Left lung (tissue), 4 donors: ENCODE measurements at regions not wholly inside any gene's neighbourhood (a gene's known extent, or its start where the extent isn't known, plus 50 kb on each side); places are given as distances from the start of the nearest gene placed in this dataset.
A peak's percentile ranks its signal among the peaks of the same experiment; 100 is the strongest.

Source experiments
- ATAC-seq: fragments of 200-7000 bp; cut with Tn5 transposase; one replicate; pipeline ENCODE4 v1.9.1; 2020; ENCODE audit warnings: moderate library complexity
- DNase-seq, 4 donors: peaks; one replicate each; pipeline ENCODE4 v3.0.0-alpha.2; 2013 to 2020
- H3K27ac ChIP-seq, 2 donors: fragments of 200-600 bp; sonication (generic) in 1 of 2; one replicate each; pipeline versions ENCODE4 v1.5.0 to v1.8.0; 2020 to 2021
- H3K27me3 ChIP-seq, 2 donors: fragments of 200-600 bp; sonication (generic) in 1 of 2; one replicate each; pipeline versions ENCODE4 v1.5.0 to v1.8.0; 2020 to 2021
- H3K36me3 ChIP-seq, 2 donors: fragments of 200-600 bp; sonication (generic) in 1 of 2; one replicate each; pipeline versions ENCODE4 v1.5.0 to v1.8.0; 2020 to 2021
- H3K4me1 ChIP-seq, 2 donors: fragments of 200-600 bp; one replicate each; pipeline ENCODE4 v1.8.0; 2021
- H3K4me3 ChIP-seq, 2 donors: fragments of 200-600 bp; sonication (generic) in 1 of 2; one replicate each; pipeline versions ENCODE4 v1.5.0 to v1.8.0; 2020 to 2021; ENCODE audit warnings: mild to moderate bottlenecking in 1 of 2
- H3K9me3 ChIP-seq, 2 donors: fragments of 200-600 bp; sonication (generic) in 1 of 2; one replicate each; pipeline versions ENCODE4 v1.5.0 to v1.8.0; 2020 to 2021
- intact Hi-C, 2 donors: fragments of 100-400 bp; cut with DNase I; formaldehyde crosslinking; loops; one replicate each; pipeline versions ENCODE4 v1.11.2 to v1.14.2; 2022
- TF ChIP-seq, protein P1 (sequence below), 2 donors: fragments of 200-600 bp; sonication (generic) in 1 of 2; IDR thresholded peaks; one replicate each; pipeline versions ENCODE4 v1.5.0 to v1.8.0; 2021; ENCODE audit warnings: antibody characterized with exemption in 2 of 2
- donor health status: DM: no; HTN: yes; CAD: no.
- donor health status: DM: no; HTN: no; CAD: no.

DNA sequence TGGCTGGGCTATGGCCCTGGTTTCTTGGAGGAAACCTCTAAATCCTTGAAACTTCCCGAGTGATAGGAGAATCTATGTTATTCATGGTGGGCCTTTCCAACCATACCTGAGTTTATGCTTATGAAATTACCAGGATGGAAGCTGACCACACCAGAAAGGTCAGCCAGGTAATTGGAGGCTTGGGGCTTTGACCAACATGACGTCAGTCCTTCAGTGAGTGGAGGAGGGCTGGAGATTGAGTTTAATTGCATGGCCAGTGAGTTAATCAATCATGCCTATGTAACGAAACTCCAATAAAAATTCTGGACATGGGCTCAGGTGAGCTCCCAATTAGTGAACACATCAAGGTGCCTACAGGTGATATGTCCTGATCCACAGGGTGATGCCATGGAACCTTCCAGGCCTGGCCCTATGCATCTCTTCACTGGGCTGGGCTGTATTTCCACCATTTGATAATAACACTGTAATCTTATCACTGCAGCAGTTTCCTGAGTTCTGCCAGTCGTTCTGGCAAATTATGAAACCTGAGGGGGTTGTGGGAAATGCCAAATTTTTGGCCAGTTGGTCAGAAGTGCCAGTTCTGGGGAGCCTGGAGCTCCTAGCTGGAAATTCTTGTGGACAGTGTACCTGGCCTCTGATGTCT is 106.5 kb downstream of the CDH26 start:
- intact Hi-C loops = no loop called here
- ATAC-seq = no peak
- TF ChIP-seq, protein P1, sequence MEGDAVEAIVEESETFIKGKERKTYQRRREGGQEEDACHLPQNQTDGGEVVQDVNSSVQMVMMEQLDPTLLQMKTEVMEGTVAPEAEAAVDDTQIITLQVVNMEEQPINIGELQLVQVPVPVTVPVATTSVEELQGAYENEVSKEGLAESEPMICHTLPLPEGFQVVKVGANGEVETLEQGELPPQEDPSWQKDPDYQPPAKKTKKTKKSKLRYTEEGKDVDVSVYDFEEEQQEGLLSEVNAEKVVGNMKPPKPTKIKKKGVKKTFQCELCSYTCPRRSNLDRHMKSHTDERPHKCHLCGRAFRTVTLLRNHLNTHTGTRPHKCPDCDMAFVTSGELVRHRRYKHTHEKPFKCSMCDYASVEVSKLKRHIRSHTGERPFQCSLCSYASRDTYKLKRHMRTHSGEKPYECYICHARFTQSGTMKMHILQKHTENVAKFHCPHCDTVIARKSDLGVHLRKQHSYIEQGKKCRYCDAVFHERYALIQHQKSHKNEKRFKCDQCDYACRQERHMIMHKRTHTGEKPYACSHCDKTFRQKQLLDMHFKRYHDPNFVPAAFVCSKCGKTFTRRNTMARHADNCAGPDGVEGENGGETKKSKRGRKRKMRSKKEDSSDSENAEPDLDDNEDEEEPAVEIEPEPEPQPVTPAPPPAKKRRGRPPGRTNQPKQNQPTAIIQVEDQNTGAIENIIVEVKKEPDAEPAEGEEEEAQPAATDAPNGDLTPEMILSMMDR (IDR thresholded peaks at IDR 0.05) = no peak
- H3K36me3 ChIP-seq = no peaks in the 10 kb centered on the region
- no peak for DNase-seq
- peaks cover 0 to 16% of the 10 kb centered on the region in 2 donors for H3K4me1 ChIP-seq
- no peak overlapping the region for H3K4me3 ChIP-seq
- no peaks in the 10 kb centered on the region for H3K27me3 ChIP-seq
- H3K9me3 ChIP-seq = no peaks in the 10 kb centered on the region
- no peak overlapping the region for H3K27ac ChIP-seq

DNA sequence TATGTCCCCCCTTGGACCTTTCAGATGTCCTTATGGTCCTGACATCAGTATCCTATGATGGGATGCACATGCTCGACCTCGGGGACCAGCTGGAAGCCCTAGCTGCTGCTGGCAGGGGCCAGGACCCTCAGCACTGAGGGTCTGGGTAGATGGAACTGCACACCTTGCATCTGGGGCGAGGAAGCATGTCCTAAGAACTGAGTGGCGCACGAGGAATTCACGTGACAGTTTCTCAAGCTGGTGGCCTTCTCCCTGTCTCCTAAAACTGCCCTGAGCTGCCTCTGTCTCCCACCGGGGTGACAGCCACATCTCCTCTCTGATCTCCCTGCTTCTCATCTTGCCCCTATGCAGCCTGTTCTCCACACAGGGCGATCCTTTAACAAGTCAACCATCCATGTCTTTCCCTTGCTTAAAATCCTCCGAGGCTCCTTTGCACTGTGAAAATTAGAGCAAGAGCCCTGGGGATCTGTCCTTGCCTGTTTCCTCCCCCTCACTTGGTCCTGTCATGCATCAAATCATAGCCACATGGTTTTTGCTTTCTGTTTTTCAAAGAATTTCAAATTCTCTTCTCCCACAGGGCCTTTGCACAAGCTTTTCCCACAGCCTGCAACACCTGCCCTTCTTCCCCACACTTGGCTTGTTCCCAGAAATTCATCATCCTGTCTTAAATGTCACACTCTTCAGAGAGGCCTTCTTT is 107.7 kb downstream of the CDH26 start:
- intact Hi-C loops = no loop called here
- TF ChIP-seq, protein P1 (IDR thresholded peaks at IDR 0.05) = no peak
- H3K9me3 ChIP-seq = no peaks in the 10 kb centered on the region
- DNase-seq (no peak), ATAC-seq (no peak)
- H3K27me3 ChIP-seq = no peaks in the 10 kb centered on the region
- H3K36me3 ChIP-seq = no peaks in the 10 kb centered on the region
- H3K4me1 ChIP-seq = peaks cover 0 to 4% of the 10 kb centered on the region in 2 donors
- H3K4me3 ChIP-seq = no peak overlapping the region
- no peak overlapping the region for H3K27ac ChIP-seq

DNA sequence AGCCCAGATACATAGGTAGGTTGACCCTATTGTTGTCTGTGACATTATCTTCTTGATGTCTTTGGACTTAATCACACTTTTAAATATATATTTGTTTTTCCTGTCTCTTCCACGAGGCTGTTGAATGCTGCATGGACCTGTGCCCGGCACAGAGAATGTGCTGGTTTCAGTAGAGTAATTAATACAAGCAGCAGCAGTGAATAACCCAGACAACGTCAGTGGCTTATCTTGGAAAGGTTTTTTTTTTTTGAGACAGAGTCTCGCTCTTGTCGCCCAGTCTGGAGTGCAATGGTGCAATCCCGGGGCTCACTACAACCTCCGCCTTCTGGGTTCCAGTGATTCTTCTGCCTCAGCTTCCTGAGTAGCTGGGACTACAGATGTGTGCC is 108.2 kb downstream of the CDH26 start:
- ATAC-seq (no peak), DNase-seq (no peak)
- H3K9me3 ChIP-seq = no peaks in the 10 kb centered on the region
- TF ChIP-seq, protein P1 (IDR thresholded peaks at IDR 0.05) = no peak
- H3K27ac ChIP-seq = no peak overlapping the region
- no peaks in the 10 kb centered on the region for H3K4me1 ChIP-seq
- intact Hi-C loops = no loop called here
- no peak overlapping the region for H3K4me3 ChIP-seq
- no peaks in the 10 kb centered on the region for H3K27me3 ChIP-seq
- no peaks in the 10 kb centered on the region for H3K36me3 ChIP-seq

DNA sequence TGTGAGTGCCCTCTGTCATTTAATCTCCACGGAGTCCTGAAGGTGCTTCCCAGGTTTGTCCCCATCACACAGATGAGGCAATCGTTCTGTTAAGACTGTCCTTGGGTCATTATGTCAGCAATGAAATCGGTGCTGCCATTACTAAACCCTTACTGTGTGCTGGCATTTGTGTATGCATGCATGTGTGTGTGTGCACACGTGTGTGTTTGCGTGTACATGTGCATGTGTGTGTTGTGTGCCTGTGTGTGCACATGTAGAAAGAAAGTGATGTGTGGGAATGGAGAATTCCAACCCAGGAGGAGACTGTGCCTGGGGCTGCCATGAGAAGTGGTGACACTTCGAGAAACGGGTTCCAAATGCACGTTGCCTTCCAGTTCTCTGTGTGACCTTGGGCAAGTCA is 110.3 kb downstream of the CDH26 start:
- DNase-seq (no peak), ATAC-seq (no peak)
- Histone ChIP-seq H3K27ac (no peak overlapping the region), H3K9me3 (no peaks in the 10 kb centered on the region), H3K4me3 (no peak overlapping the region), H3K36me3 (no peaks in the 10 kb centered on the region), H3K27me3 (no peaks in the 10 kb centered on the region), H3K4me1 (no peaks in the 10 kb centered on the region)
- TF ChIP-seq, protein P1 (IDR thresholded peaks at IDR 0.05) = no peak
- intact Hi-C loops = no loop called here

DNA sequence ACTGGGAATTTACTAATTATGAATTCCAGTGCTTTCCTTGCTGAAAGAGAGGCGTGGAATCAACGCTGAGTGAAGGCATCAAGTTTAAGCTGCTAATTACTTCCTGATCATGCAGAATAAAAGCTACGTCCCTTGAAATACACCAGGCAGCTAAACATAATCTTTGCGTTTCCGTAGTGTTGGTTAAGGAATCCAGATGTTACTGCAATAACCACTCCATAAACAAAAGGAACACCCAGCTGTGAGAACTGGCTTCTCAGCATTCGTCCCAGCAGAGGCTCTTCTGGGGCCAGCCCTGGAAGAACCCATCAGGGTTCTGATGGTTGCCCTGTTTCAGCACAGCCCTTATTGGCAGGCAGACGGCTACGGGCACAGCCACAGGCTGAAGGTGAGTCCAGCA is 111.4 kb downstream of the CDH26 start:
- no peak for ATAC-seq
- intact Hi-C loops = no loop called here
- peak in 2 of 4 donors; percentile 83 to 86 for DNase-seq

More for the DNA sequence above, 111.4 kb downstream of the CDH26 start:
- H3K27ac ChIP-seq = no peak overlapping the region
- H3K4me3 ChIP-seq = no peak overlapping the region
- H3K36me3 ChIP-seq = no peaks in the 10 kb centered on the region
- H3K4me1 ChIP-seq = no peaks in the 10 kb centered on the region
- no peaks in the 10 kb centered on the region for H3K9me3 ChIP-seq
- no peaks in the 10 kb centered on the region for H3K27me3 ChIP-seq
- TF ChIP-seq, protein P1 (IDR thresholded peaks at IDR 0.05) = no peak
